HUES64 (cell line): ENCODE measurements at regions not wholly inside any gene's neighbourhood (a gene's known extent, or its start where the extent isn't known, plus 50 kb on each side); places are given as distances from the start of the nearest gene placed in this dataset.

Source experiments
- H3K27ac ChIP-seq: 2 replicates; pipeline ENCODE4 v1.7.0; 2013; ENCODE audit warnings: low read depth, low read length, inconsistent platforms
- H3K27me3 ChIP-seq: 2 replicates; pipeline ENCODE4 v1.6.1; 2013; ENCODE audit warnings: mild to moderate bottlenecking, low read length; ENCODE audit not compliant: insufficient read depth
- H3K36me3 ChIP-seq: 2 replicates; pipeline ENCODE4 v1.6.1; 2013; ENCODE audit warnings: mild to moderate bottlenecking, low read length; ENCODE audit not compliant: insufficient read depth
- H3K4me1 ChIP-seq: 2 replicates; pipeline ENCODE4 v1.6.1; 2013; ENCODE audit warnings: mild to moderate bottlenecking, low read length, moderate library complexity; ENCODE audit not compliant: insufficient read depth
- H3K4me3 ChIP-seq: 2 replicates; pipeline ENCODE4 v1.5.1; 2013; ENCODE audit warnings: mild to moderate bottlenecking, low read length, moderate library complexity
- H3K9ac ChIP-seq: 2 replicates; pipeline ENCODE4 v1.6.1; 2013; ENCODE audit warnings: mild to moderate bottlenecking, low read depth, low read length
- H3K9me3 ChIP-seq: 2 replicates; pipeline ENCODE4 v1.6.1; 2013; ENCODE audit warnings: low read depth, low read length; ENCODE audit not compliant: insufficient read depth
- WGBS: fragments of 150-250, 120-280 bp; methylation state at CpG from one replicate; pipeline ENCODE4 v1.1.7; 2013; ENCODE audit warnings: missing lambda C conversion rate; 5-methylcytosine and 5-hydroxymethylcytosine counted together

- Histone ChIP-seq H3K9me3 (no peaks in the 10 kb centered on the region), H3K27me3 (no peaks in the 10 kb centered on the region), H3K27ac (no peak overlapping the region), H3K4me3 (no peak overlapping the region), H3K9ac (no peak overlapping the region), H3K36me3 (no peaks in the 10 kb centered on the region), H3K4me1 (no peaks in the 10 kb centered on the region)
Observed at GRCh38 chr4:108236264-108236663, 67.5 kb upstream of the LEF1 start.

GRCh38 chr4:108227923-108228322 is 59.2 kb upstream of the LEF1 start:
- no peaks in the 10 kb centered on the region for H3K4me1 ChIP-seq
- H3K9me3 ChIP-seq: no peaks in the 10 kb centered on the region
- no peaks in the 10 kb centered on the region for H3K27me3 ChIP-seq
- no peak overlapping the region for H3K9ac ChIP-seq
- WGBS: 88% methylated on average over 4 of the region's 4 CpGs
- H3K36me3 ChIP-seq: no peaks in the 10 kb centered on the region
- H3K4me3 ChIP-seq: no peak overlapping the region
- H3K27ac ChIP-seq: no peak overlapping the region

- 78% methylated on average over 6 of the region's 6 CpGs for WGBS
- H3K9me3 ChIP-seq: no peaks in the 10 kb centered on the region
- H3K27me3 ChIP-seq: no peaks in the 10 kb centered on the region
- no peak overlapping the region for H3K27ac ChIP-seq
- H3K4me1 ChIP-seq: no peaks in the 10 kb centered on the region
- H3K9ac ChIP-seq: no peak overlapping the region
- H3K36me3 ChIP-seq: no peaks in the 10 kb centered on the region
- H3K4me3 ChIP-seq: no peak overlapping the region
Observed at GRCh38 chr4:108224611-108225053, 55.9 kb upstream of the LEF1 start.

GRCh38 chr4:108223313-108223712 is 54.6 kb upstream of the LEF1 start:
- Histone ChIP-seq H3K4me1 (no peaks in the 10 kb centered on the region), H3K36me3 (no peaks in the 10 kb centered on the region), H3K9me3 (no peaks in the 10 kb centered on the region), H3K27me3 (no peaks in the 10 kb centered on the region), H3K9ac (no peak overlapping the region), H3K4me3 (no peak overlapping the region), H3K27ac (no peak overlapping the region)

- Histone ChIP-seq H3K27ac (no peak overlapping the region), H3K4me1 (no peaks in the 10 kb centered on the region), H3K4me3 (no peak overlapping the region), H3K9ac (no peak overlapping the region), H3K27me3 (no peaks in the 10 kb centered on the region), H3K9me3 (no peaks in the 10 kb centered on the region), H3K36me3 (no peaks in the 10 kb centered on the region)
- WGBS: 93% methylated on average over 5 of the region's 5 CpGs
Observed at GRCh38 chr4:108219998-108220397, 51.3 kb upstream of the LEF1 start.
